CD14-positive monocyte (primary cell): ENCODE measurements at regions not wholly inside any gene's neighbourhood (a gene's known extent, or its start where the extent isn't known, plus 50 kb on each side); places are given as distances from the start of the nearest gene placed in this dataset.
A peak's percentile ranks its signal among the peaks of the same experiment; 100 is the strongest.

Source experiments
- DNase-seq, 3 donors: peaks; one replicate each; pipeline ENCODE4 v3.0.0-alpha.2; 2011 to 2022
- H2AFZ ChIP-seq: 2 replicates; pipeline ENCODE4 v1.6.0; 2012; ENCODE audit warnings: mild to moderate bottlenecking, low read depth, low read length, inconsistent platforms; ENCODE audit not compliant: insufficient read depth, poor library complexity, severe bottlenecking
- H3K27ac ChIP-seq, 2 donors: 1 replicate in 1 of 2; 2 replicates in 1 of 2; pipeline ENCODE4 v1.5.1; 2012 to 2013; ENCODE audit warnings: low read length in 2 of 2, control low read depth in 1 of 2, inconsistent platforms in 1 of 2, low read depth in 1 of 2, mild to moderate bottlenecking in 1 of 2
- H3K27me3 ChIP-seq, 2 donors: one replicate each; pipeline versions ENCODE4 v1.6.0 to v1.6.1; 2011 to 2013; ENCODE audit warnings: low read length in 2 of 2; ENCODE audit not compliant: control insufficient read depth in 2 of 2, insufficient read depth in 2 of 2
- H3K36me3 ChIP-seq, 2 donors: replicated peaks in 1 of 2; 1 replicate in 1 of 2; 2 replicates in 1 of 2; pipeline versions ENCODE4 v1.5.1 to v1.6.1; 2012 to 2013; ENCODE audit warnings: low read length in 2 of 2, control low read depth in 1 of 2, inconsistent platforms in 1 of 2, mild to moderate bottlenecking in 1 of 2; ENCODE audit not compliant: insufficient read depth in 2 of 2, control insufficient read depth in 1 of 2
- H3K4me1 ChIP-seq, 2 donors: 1 replicate in 1 of 2; 2 replicates in 1 of 2; pipeline versions ENCODE4 v1.5.1 to v1.6.1; 2012 to 2013; ENCODE audit warnings: low read length in 2 of 2, control low read depth in 1 of 2, inconsistent platforms in 1 of 2, mild to moderate bottlenecking in 1 of 2, moderate library complexity in 1 of 2; ENCODE audit not compliant: insufficient read depth in 2 of 2, control insufficient read depth in 1 of 2
- H3K4me2 ChIP-seq: replicated peaks from 2 replicates; pipeline ENCODE3; 2012; ENCODE audit warnings: low read length, moderate library complexity, mild to moderate bottlenecking; ENCODE audit not compliant: poor library complexity, severe bottlenecking; ENCODE audit errors: extremely low read depth
- H3K4me3 ChIP-seq, 3 experiments: fragments of 200-600 bp in 1 of 3; sonication (generic) in 1 of 3; replicated peaks in 1 of 3; 1 replicate in 2 of 3; 2 replicates in 1 of 3; pipeline ENCODE4 v1.5.1; 2011 to 2013; ENCODE audit warnings: low read length in 3 of 3, mild to moderate bottlenecking in 3 of 3, control low read depth in 2 of 3, low read depth in 2 of 3, inconsistent platforms in 1 of 3, moderate library complexity in 1 of 3
- H3K79me2 ChIP-seq: 2 replicates; pipeline ENCODE4 v1.6.0; 2012; ENCODE audit warnings: mild to moderate bottlenecking, control low read depth, inconsistent platforms, low read length, moderate library complexity; ENCODE audit not compliant: insufficient read depth
- H3K9ac ChIP-seq: 2 replicates; pipeline ENCODE4 v1.6.0; 2017; ENCODE audit warnings: low read length, mild to moderate bottlenecking; ENCODE audit not compliant: insufficient read depth, poor library complexity, severe bottlenecking
- H3K9me3 ChIP-seq, 2 donors: replicated peaks in 1 of 2; 1 replicate in 1 of 2; 2 replicates in 1 of 2; pipeline versions ENCODE4 v1.5.1 to v1.6.1; 2012 to 2013; ENCODE audit warnings: low read length in 2 of 2, control low read depth in 1 of 2; ENCODE audit not compliant: control insufficient read depth in 1 of 2, insufficient read depth in 1 of 2
- H4K20me1 ChIP-seq: 2 replicates; pipeline ENCODE4 v1.6.0; 2012; ENCODE audit warnings: mild to moderate bottlenecking, low read length, control low read depth, moderate library complexity; ENCODE audit not compliant: insufficient read depth
- H3K27ac Mint-ChIP-seq, 7 donors: one replicate each; pipeline ENCODE4 v1.8.0; 2020; ENCODE audit warnings: mild to moderate bottlenecking in 7 of 7, mixed read lengths in 7 of 7, moderate library complexity in 6 of 7, inconsistent platforms in 2 of 7
- H3K27me3 Mint-ChIP-seq, 3 donors: one replicate each; pipeline ENCODE4 v1.8.0; 2021 to 2022; ENCODE audit warnings: low read depth in 3 of 3, mild to moderate bottlenecking in 3 of 3, mixed read lengths in 3 of 3, moderate library complexity in 3 of 3, inconsistent platforms in 1 of 3
- H3K36me3 Mint-ChIP-seq, 2 donors: one replicate each; pipeline ENCODE4 v1.8.0; 2020; ENCODE audit warnings: mixed read lengths in 2 of 2, inconsistent platforms in 1 of 2, mild to moderate bottlenecking in 1 of 2
- H3K4me1 Mint-ChIP-seq: one replicate; pipeline ENCODE4 v1.8.0; 2020; ENCODE audit warnings: mild to moderate bottlenecking, mixed read lengths
- H3K4me3 Mint-ChIP-seq, 2 donors: one replicate each; pipeline ENCODE4 v1.8.0; 2020; ENCODE audit warnings: mild to moderate bottlenecking in 2 of 2, mixed read lengths in 2 of 2, moderate library complexity in 1 of 2
- H3K9me3 Mint-ChIP-seq, 7 donors: one replicate each; pipeline ENCODE4 v1.8.0; 2020 to 2022; ENCODE audit warnings: mixed read lengths in 7 of 7, mild to moderate bottlenecking in 6 of 7, moderate library complexity in 6 of 7, inconsistent platforms in 2 of 7
- WGBS: methylation state at CpG from one replicate; pipeline ENCODE4 v1.1.5; 2013; ENCODE audit warnings: missing lambda C conversion rate; ENCODE audit not compliant: insufficient coverage; 5-methylcytosine and 5-hydroxymethylcytosine counted together
- intact Hi-C, 2 donors: fragments of 100-400 bp; cut with micrococcal nuclease; formaldehyde crosslinking; loops; one replicate each; pipeline versions ENCODE4 v1.15.0 to v1.15.1; 2023
- TF ChIP-seq, protein P1 (sequence below): fragments of 200-600 bp; IDR thresholded peaks from one replicate; pipeline ENCODE4 v1.8.0; 2022; ENCODE audit warnings: antibody characterized with exemption, mild to moderate bottlenecking

DNA sequence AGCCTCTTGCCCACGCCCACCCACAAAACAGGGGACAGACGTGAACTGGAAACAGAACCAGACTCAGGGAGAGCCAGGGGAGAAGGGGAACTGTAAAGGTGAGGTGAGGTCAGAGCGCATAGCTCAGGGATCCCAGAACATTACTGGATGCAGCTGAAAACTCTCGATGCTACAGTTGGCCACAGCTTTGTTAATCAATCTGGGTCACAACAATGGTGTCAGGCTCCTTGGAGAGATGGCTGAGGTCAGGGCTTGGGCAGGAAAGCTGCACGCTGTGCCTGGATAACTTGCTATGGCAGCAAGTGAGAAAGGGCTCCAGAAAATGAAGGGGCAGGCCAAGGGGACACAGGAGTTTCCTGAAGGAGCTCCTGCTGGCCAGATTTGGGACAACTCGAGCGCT is 263.3 kb downstream of the TFCP2L1 start:
- Mint-ChIP-seq H3K4me1 (no peaks in the 10 kb centered on the region), H3K9me3 (peaks cover 0 to 2% (median 0%) of the 10 kb centered on the region in 7 donors), H3K4me3 (no peak overlapping the region), H3K36me3 (no peaks in the 10 kb centered on the region), H3K27ac (peak overlapping the region in 1 of 7 donors; percentile 51), H3K27me3 (peaks cover 3 to 12% (median 7%) of the 10 kb centered on the region in 3 donors)
- no peaks in the 10 kb centered on the region for H3K27me3 ChIP-seq
- H3K9ac ChIP-seq: no peak overlapping the region
- no peak overlapping the region for H3K4me3 ChIP-seq
- H3K36me3 ChIP-seq: no peaks in the 10 kb centered on the region
- no peaks in the 10 kb centered on the region for H4K20me1 ChIP-seq
- H3K79me2 ChIP-seq: no peaks in the 10 kb centered on the region
- DNase-seq: no peak
- no peaks in the 10 kb centered on the region for H3K9me3 ChIP-seq
- H3K27ac ChIP-seq: no peak overlapping the region
- H3K4me2 ChIP-seq: no peak overlapping the region
- TF ChIP-seq, protein P1, sequence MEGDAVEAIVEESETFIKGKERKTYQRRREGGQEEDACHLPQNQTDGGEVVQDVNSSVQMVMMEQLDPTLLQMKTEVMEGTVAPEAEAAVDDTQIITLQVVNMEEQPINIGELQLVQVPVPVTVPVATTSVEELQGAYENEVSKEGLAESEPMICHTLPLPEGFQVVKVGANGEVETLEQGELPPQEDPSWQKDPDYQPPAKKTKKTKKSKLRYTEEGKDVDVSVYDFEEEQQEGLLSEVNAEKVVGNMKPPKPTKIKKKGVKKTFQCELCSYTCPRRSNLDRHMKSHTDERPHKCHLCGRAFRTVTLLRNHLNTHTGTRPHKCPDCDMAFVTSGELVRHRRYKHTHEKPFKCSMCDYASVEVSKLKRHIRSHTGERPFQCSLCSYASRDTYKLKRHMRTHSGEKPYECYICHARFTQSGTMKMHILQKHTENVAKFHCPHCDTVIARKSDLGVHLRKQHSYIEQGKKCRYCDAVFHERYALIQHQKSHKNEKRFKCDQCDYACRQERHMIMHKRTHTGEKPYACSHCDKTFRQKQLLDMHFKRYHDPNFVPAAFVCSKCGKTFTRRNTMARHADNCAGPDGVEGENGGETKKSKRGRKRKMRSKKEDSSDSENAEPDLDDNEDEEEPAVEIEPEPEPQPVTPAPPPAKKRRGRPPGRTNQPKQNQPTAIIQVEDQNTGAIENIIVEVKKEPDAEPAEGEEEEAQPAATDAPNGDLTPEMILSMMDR: no peak
- no peak overlapping the region for H2AFZ ChIP-seq
- H3K4me1 ChIP-seq: no peaks in the 10 kb centered on the region
- intact Hi-C loops: no loop called here
- WGBS: 87% methylated on average over 5 of the region's 7 CpGs

DNA sequence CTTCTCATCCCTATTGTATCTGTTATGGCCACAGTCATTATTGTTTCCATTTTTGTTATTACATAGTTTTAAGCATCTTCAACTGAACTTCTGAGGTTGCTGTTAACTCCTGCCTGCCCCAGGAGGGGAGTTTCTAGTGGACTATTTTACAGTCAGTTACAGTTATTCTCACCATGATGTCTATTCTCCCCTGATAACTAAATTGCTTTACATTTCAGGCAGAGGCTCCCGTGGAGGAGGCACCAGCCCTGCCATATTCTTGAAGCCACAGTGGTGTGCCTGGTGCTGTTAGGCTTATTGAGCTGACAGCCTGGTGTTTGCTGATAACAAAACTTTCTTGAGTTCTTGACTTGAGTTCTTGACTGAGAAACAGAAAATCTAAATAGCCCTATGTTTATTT is 256.4 kb downstream of the TFCP2L1 start:
- Histone ChIP-seq H3K4me2 (no peak overlapping the region), H3K27me3 (no peaks in the 10 kb centered on the region), H3K9me3 (no peaks in the 10 kb centered on the region), H2AFZ (no peak overlapping the region), H3K36me3 (no peaks in the 10 kb centered on the region), H3K27ac (no peak overlapping the region), H4K20me1 (no peaks in the 10 kb centered on the region), H3K79me2 (no peaks in the 10 kb centered on the region), H3K4me1 (no peaks in the 10 kb centered on the region), H3K9ac (no peak overlapping the region), H3K4me3 (no peak overlapping the region)
- H3K4me1 Mint-ChIP-seq: no peaks in the 10 kb centered on the region
- no peak for DNase-seq
- no CpG with 5 or more reads among the region's 1 CpG for WGBS
- H3K27ac Mint-ChIP-seq: no peak overlapping the region
- H3K36me3 Mint-ChIP-seq: no peaks in the 10 kb centered on the region
- intact Hi-C loops: no loop called here
- no peak overlapping the region for H3K4me3 Mint-ChIP-seq
- H3K27me3 Mint-ChIP-seq: peaks cover 3 to 6% (median 5%) of the 10 kb centered on the region in 3 donors
- TF ChIP-seq, protein P1: no peak
- H3K9me3 Mint-ChIP-seq: peaks cover 0 to 2% (median 0%) of the 10 kb centered on the region in 7 donors
